Neural cell (in vitro differentiated cells): ENCODE measurements at regions not wholly inside any gene's neighbourhood (a gene's known extent, or its start where the extent isn't known, plus 50 kb on each side); places are given as distances from the start of the nearest gene placed in this dataset.

Experiments
- H2AFZ ChIP-seq: fragments of 200-600, 300-800 bp; sonication (generic), shearing (Covaris generic); 2 replicates; pipeline ENCODE4 v1.6.0; 2014; ENCODE audit warnings: low read depth, mild to moderate bottlenecking, antibody characterized with exemption, low read length, moderate library complexity
- H3F3A ChIP-seq: fragments of 200-600 bp; shearing (Covaris generic); 2 replicates; pipeline ENCODE4 v1.6.1; 2016; ENCODE audit warnings: mild to moderate bottlenecking, moderate library complexity, mixed read lengths, antibody characterized with exemption, low read length; ENCODE audit not compliant: insufficient read depth, poor library complexity, severe bottlenecking
- H3K27ac ChIP-seq: fragments of 200-600, 300-800 bp; sonication (generic), shearing (Covaris generic); 2 replicates; pipeline ENCODE4 v1.5.1; 2014; ENCODE audit warnings: mild to moderate bottlenecking, low read length, moderate library complexity
- H3K27me3 ChIP-seq: fragments of 300-800, 200-600 bp; sonication (generic), shearing (Covaris generic); 2 replicates; pipeline ENCODE4 v1.6.0; 2014; ENCODE audit warnings: mild to moderate bottlenecking, low read depth, low read length, moderate library complexity; ENCODE audit not compliant: insufficient read depth
- H3K36me3 ChIP-seq: fragments of 300-800, 200-600 bp; sonication (generic), shearing (Covaris generic); 2 replicates; pipeline ENCODE4 v1.5.1; 2014; ENCODE audit warnings: mild to moderate bottlenecking, antibody characterized with exemption, low read length, moderate library complexity; ENCODE audit not compliant: insufficient read depth
- H3K4me2 ChIP-seq: fragments of 300-800, 200-600 bp; sonication (generic), shearing (Covaris generic); 2 replicates; pipeline ENCODE4 v1.6.0; 2014; ENCODE audit warnings: mild to moderate bottlenecking, low read length
- H3K4me3 ChIP-seq: fragments of 300-800, 200-600 bp; sonication (generic), shearing (Covaris generic); 2 replicates; pipeline ENCODE4 v1.5.1; 2014; ENCODE audit warnings: mild to moderate bottlenecking, low read length, moderate library complexity
- H3K79me2 ChIP-seq: fragments of 200-600 bp; shearing (Covaris generic); replicated peaks from 2 replicates; pipeline ENCODE4 v1.6.0; 2014; ENCODE audit warnings: mild to moderate bottlenecking, low read length, moderate library complexity; ENCODE audit not compliant: insufficient read depth
- H3K9ac ChIP-seq: fragments of 300-800, 200-600 bp; sonication (generic), shearing (Covaris generic); 2 replicates; pipeline ENCODE4 v1.6.1; 2016; ENCODE audit warnings: mild to moderate bottlenecking, low read length, mixed read lengths
- H3K9me2 ChIP-seq: fragments of 200-600 bp; shearing (Covaris generic); 2 replicates; pipeline ENCODE4 v1.6.1; 2016; ENCODE audit warnings: mild to moderate bottlenecking, low read length, mixed read lengths; ENCODE audit not compliant: insufficient read depth
- H3K9me3 ChIP-seq: fragments of 200-600, 300-800 bp; sonication (generic), shearing (Covaris generic); 2 replicates; pipeline ENCODE4 v1.6.1; 2016; ENCODE audit warnings: mild to moderate bottlenecking, mixed run types, low read length, moderate library complexity, mixed read lengths
- H4K20me1 ChIP-seq: fragments of 200-600 bp; shearing (Covaris generic); 2 replicates; pipeline ENCODE4 v1.6.1; 2016; ENCODE audit warnings: mild to moderate bottlenecking, mixed run types; ENCODE audit not compliant: insufficient read depth
- CTCF ChIP-seq: fragments of 450-650 bp; IDR thresholded peaks from 2 replicates; pipeline ENCODE4 v1.5.1; 2014; ENCODE audit warnings: antibody characterized with exemption, mild to moderate bottlenecking, moderate library complexity; ENCODE audit not compliant: poor library complexity, severe bottlenecking
- EP300 ChIP-seq: fragments of 450-650 bp; conservative IDR thresholded peaks from 2 replicates; pipeline ENCODE4 v1.6.1; 2014; ENCODE audit warnings: antibody characterized with exemption, mild to moderate bottlenecking, moderate library complexity; ENCODE audit not compliant: poor library complexity, severe bottlenecking
- EZH2 ChIP-seq: fragments of 200-600, 300-800 bp; shearing (Covaris generic), sonication (generic); IDR thresholded peaks from 2 replicates; pipeline ENCODE4 v1.6.1; 2014; ENCODE audit warnings: antibody characterized with exemption, low read length, borderline replicate concordance, mild to moderate bottlenecking; ENCODE audit not compliant: insufficient read depth, poor library complexity, severe bottlenecking
- MXI1 ChIP-seq: fragments of 450-650 bp; conservative IDR thresholded peaks from 2 replicates; pipeline ENCODE4 v1.6.1; 2014; ENCODE audit warnings: antibody characterized with exemption, mild to moderate bottlenecking; ENCODE audit not compliant: poor library complexity, severe bottlenecking
- POLR2AphosphoS5 ChIP-seq: IDR thresholded peaks from 2 replicates; pipeline ENCODE4 v1.6.1; 2012
- RAD21 ChIP-seq: fragments of 450-650 bp; conservative IDR thresholded peaks from 2 replicates; pipeline ENCODE4 v1.6.1; 2014; ENCODE audit warnings: antibody characterized with exemption, mild to moderate bottlenecking, moderate library complexity
- REST ChIP-seq: IDR thresholded peaks from 2 replicates; pipeline ENCODE4 v1.6.1; 2012; ENCODE audit warnings: borderline replicate concordance
- SMC3 ChIP-seq: fragments of 450-650 bp; conservative IDR thresholded peaks from 2 replicates; pipeline ENCODE4 v1.6.1; 2014; ENCODE audit warnings: antibody characterized with exemption, mild to moderate bottlenecking, moderate library complexity; ENCODE audit not compliant: poor library complexity
- TAF1 ChIP-seq: IDR thresholded peaks from 2 replicates; pipeline ENCODE4 v1.6.1; 2012; ENCODE audit warnings: low read depth

DNA sequence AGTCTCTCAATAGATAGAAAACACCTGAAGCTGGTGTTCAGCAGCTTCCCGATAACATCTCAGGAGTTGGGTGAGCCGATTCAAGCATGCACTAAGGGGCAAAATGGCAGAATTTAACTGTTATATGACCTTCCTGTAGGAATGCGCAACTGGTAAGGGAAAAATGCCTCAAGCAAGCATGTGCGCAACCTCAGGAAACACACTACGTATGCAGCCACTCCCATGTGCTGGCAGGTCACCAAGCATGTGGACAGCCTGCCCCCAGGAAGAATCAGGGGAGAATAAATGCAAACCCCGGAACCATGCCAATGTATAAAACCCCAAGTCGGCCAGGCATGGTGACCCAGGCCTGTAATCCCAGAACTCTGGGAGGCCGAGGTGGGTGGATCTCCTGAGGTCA is 645.6 kb downstream of the NYAP2 start:
- Histone ChIP-seq H3K9me3 (no peaks in the 10 kb centered on the region), H3F3A (no peaks in the 10 kb centered on the region), H3K27me3 (no peaks in the 10 kb centered on the region), H3K79me2 (no peaks in the 10 kb centered on the region), H3K4me2 (no peak overlapping the region), H3K9ac (no peak overlapping the region), H3K9me2 (no peaks in the 10 kb centered on the region), H3K4me3 (no peak overlapping the region), H2AFZ (no peak overlapping the region), H3K36me3 (no peaks in the 10 kb centered on the region), H4K20me1 (no peaks in the 10 kb centered on the region), H3K27ac (no peak overlapping the region)
- no peak for TF ChIP-seq SMC3
- TF ChIP-seq POLR2AphosphoS5 = no peak
- TF ChIP-seq EP300 = no peak
- no peak for TF ChIP-seq EZH2

GRCh38 chr2:226040344-226040900 is 640.9 kb downstream of the NYAP2 start:
- Histone ChIP-seq H3K4me3 (no peak overlapping the region), H3K27me3 (no peaks in the 10 kb centered on the region), H3K9me2 (no peaks in the 10 kb centered on the region), H3K79me2 (no peaks in the 10 kb centered on the region), H3K9ac (no peak overlapping the region), H3K27ac (no peak overlapping the region), H3K9me3 (no peaks in the 10 kb centered on the region), H3K4me2 (no peak overlapping the region), H3K36me3 (no peaks in the 10 kb centered on the region), H4K20me1 (no peaks in the 10 kb centered on the region), H3F3A (no peaks in the 10 kb centered on the region), H2AFZ (no peak overlapping the region)
- TF ChIP-seq EP300 (no peak), RAD21 (no peak), REST (no peak), EZH2 (no peak), SMC3 (no peak), POLR2AphosphoS5 (no peak), TAF1 (no peak), MXI1 (no peak), CTCF (no peak)

- Histone ChIP-seq H3K27ac (no peak overlapping the region), H3K4me3 (no peak overlapping the region), H4K20me1 (no peaks in the 10 kb centered on the region), H3K79me2 (no peaks in the 10 kb centered on the region), H3K9me3 (no peaks in the 10 kb centered on the region), H2AFZ (no peak overlapping the region), H3K4me2 (no peak overlapping the region), H3K27me3 (no peaks in the 10 kb centered on the region), H3K9ac (no peak overlapping the region), H3F3A (no peaks in the 10 kb centered on the region), H3K9me2 (no peaks in the 10 kb centered on the region), H3K36me3 (no peaks in the 10 kb centered on the region)
- no peak for TF ChIP-seq POLR2AphosphoS5
Measured at GRCh38 chr2:226037526-226037925, 638.0 kb downstream of the NYAP2 start.
